GM10266 (cell line): ENCODE measurements at regions not wholly inside any gene's neighbourhood (a gene's known extent, or its start where the extent isn't known, plus 50 kb on each side); places are given as distances from the start of the nearest gene placed in this dataset.

ENCODE experiments used
- DNase-seq: peaks from one replicate; pipeline ENCODE4 v3.0.0; 2012; ENCODE audit errors: extremely low spot score
- TF ChIP-seq, protein P1 (sequence below): IDR thresholded peaks from 2 replicates; pipeline ENCODE4 v1.5.1; 2012; ENCODE audit warnings: mild to moderate bottlenecking, low read depth; ENCODE audit not compliant: control insufficient read depth, insufficient read depth; ENCODE audit errors: missing control alignments

- TF ChIP-seq, protein P1, sequence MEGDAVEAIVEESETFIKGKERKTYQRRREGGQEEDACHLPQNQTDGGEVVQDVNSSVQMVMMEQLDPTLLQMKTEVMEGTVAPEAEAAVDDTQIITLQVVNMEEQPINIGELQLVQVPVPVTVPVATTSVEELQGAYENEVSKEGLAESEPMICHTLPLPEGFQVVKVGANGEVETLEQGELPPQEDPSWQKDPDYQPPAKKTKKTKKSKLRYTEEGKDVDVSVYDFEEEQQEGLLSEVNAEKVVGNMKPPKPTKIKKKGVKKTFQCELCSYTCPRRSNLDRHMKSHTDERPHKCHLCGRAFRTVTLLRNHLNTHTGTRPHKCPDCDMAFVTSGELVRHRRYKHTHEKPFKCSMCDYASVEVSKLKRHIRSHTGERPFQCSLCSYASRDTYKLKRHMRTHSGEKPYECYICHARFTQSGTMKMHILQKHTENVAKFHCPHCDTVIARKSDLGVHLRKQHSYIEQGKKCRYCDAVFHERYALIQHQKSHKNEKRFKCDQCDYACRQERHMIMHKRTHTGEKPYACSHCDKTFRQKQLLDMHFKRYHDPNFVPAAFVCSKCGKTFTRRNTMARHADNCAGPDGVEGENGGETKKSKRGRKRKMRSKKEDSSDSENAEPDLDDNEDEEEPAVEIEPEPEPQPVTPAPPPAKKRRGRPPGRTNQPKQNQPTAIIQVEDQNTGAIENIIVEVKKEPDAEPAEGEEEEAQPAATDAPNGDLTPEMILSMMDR = no peak
- no peak for DNase-seq
Observed at GRCh38 chr14:65794674-65795279, 382.2 kb downstream of the FUT8 start.

GRCh38 chr14:65798216-65798615, 385.7 kb downstream of the FUT8 start:
- no peak for DNase-seq
- TF ChIP-seq, protein P1 = no peak

- no peak for DNase-seq
- TF ChIP-seq, protein P1 = no peak
Observed at GRCh38 chr14:65800694-65801093, 388.2 kb downstream of the FUT8 start.

GRCh38 chr14:65802196-65802595, 389.7 kb downstream of the FUT8 start:
- DNase-seq = no peak
- TF ChIP-seq, protein P1 = no peak

- no peak for DNase-seq
Observed at GRCh38 chr14:65803885-65804284, 391.4 kb downstream of the FUT8 start.

GRCh38 chr14:65804439-65805112, 392.0 kb downstream of the FUT8 start:
- TF ChIP-seq, protein P1 = no peak
- no peak for DNase-seq

More at GRCh38 chr14:65803885-65804284, 391.4 kb downstream of the FUT8 start:
- TF ChIP-seq, protein P1 = no peak

- TF ChIP-seq, protein P1 = no peak
- no peak for DNase-seq
Observed at GRCh38 chr14:65805113-65805473, 392.6 kb downstream of the FUT8 start.
